Tibial nerve (tissue), 3 donors: ENCODE measurements at regions not wholly inside any gene's neighbourhood (a gene's known extent, or its start where the extent isn't known, plus 50 kb on each side); places are given as distances from the start of the nearest gene placed in this dataset.

ENCODE experiments used
- POLR2A ChIP-seq, 2 donors: fragments of 450-650 bp; IDR thresholded peaks; one replicate each; pipeline ENCODE4 v1.6.1; 2017; ENCODE audit warnings: antibody characterized with exemption in 2 of 2, mild to moderate bottlenecking in 2 of 2, moderate library complexity in 2 of 2
- TF ChIP-seq, protein P1 (sequence below), 5 experiments: fragments of 200-600 bp in 3 of 5; fragments of 450-650 bp in 2 of 5; sonication (generic) in 3 of 5; IDR thresholded peaks; one replicate each; pipeline ENCODE4 v1.5.1; 2016 to 2019; ENCODE audit warnings: antibody characterized with exemption in 5 of 5, mild to moderate bottlenecking in 3 of 5, moderate library complexity in 2 of 5

GRCh38 chr3:146308682-146309081 is 57.8 kb upstream of the PLSCR4 start:
- no peak for TF ChIP-seq POLR2A (IDR thresholded peaks at IDR 0.05)
- TF ChIP-seq, protein P1, sequence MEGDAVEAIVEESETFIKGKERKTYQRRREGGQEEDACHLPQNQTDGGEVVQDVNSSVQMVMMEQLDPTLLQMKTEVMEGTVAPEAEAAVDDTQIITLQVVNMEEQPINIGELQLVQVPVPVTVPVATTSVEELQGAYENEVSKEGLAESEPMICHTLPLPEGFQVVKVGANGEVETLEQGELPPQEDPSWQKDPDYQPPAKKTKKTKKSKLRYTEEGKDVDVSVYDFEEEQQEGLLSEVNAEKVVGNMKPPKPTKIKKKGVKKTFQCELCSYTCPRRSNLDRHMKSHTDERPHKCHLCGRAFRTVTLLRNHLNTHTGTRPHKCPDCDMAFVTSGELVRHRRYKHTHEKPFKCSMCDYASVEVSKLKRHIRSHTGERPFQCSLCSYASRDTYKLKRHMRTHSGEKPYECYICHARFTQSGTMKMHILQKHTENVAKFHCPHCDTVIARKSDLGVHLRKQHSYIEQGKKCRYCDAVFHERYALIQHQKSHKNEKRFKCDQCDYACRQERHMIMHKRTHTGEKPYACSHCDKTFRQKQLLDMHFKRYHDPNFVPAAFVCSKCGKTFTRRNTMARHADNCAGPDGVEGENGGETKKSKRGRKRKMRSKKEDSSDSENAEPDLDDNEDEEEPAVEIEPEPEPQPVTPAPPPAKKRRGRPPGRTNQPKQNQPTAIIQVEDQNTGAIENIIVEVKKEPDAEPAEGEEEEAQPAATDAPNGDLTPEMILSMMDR (IDR thresholded peaks at IDR 0.05): no peak
